Stimulated activated CD4-positive, alpha-beta T cell treated with anti-CD3 and anti-CD28 coated beads, Interleukin-2, amount 100 ng/mL, for 48 hours (primary cell): ENCODE measurements at regions not wholly inside any gene's neighbourhood (a gene's known extent, or its start where the extent isn't known, plus 50 kb on each side); places are given as distances from the start of the nearest gene placed in this dataset.

ENCODE experiments used
- DNase-seq, 2 donors: peaks; one replicate each; pipeline ENCODE4 v3.0.0-alpha.2; 2020

GRCh38 chr5:8943301-8943700 is 602.6 kb downstream of the SEMA5A start:
- no peak for DNase-seq

- no peak for DNase-seq
These were observed 601.9 kb downstream of the SEMA5A start for GRCh38 chr5:8944005-8944404.

GRCh38 chr5:8945972-8946371 is 599.9 kb downstream of the SEMA5A start:
- DNase-seq = no peak

- DNase-seq = no peak
These were observed 596.0 kb downstream of the SEMA5A start for GRCh38 chr5:8949908-8950307.

GRCh38 chr5:8952147-8952546 is 593.7 kb downstream of the SEMA5A start:
- no peak for DNase-seq

- DNase-seq = no peak
These were observed 592.9 kb downstream of the SEMA5A start for GRCh38 chr5:8953016-8953415.

- DNase-seq = no peak
These were observed 591.9 kb downstream of the SEMA5A start for GRCh38 chr5:8953911-8954438.

GRCh38 chr5:8954801-8955200 is 591.1 kb downstream of the SEMA5A start:
- no peak for DNase-seq

GRCh38 chr5:8956659-8957058 is 589.2 kb downstream of the SEMA5A start:
- DNase-seq = no peak

- DNase-seq = no peak
These were observed 587.3 kb downstream of the SEMA5A start for GRCh38 chr5:8958602-8959001.

GRCh38 chr5:8961219-8961618 is 584.7 kb downstream of the SEMA5A start:
- no peak for DNase-seq

- no peak for DNase-seq
These were observed 583.9 kb downstream of the SEMA5A start for GRCh38 chr5:8961956-8962355.

- no peak for DNase-seq
These were observed 564.9 kb downstream of the SEMA5A start for GRCh38 chr5:8981016-8981415.

GRCh38 chr5:8981496-8981895 is 564.4 kb downstream of the SEMA5A start:
- DNase-seq = no peak

GRCh38 chr5:8984386-8984785 is 561.5 kb downstream of the SEMA5A start:
- DNase-seq = no peak
